Dermis microvascular lymphatic vessel endothelial cell (primary cell): ENCODE measurements at regions not wholly inside any gene's neighbourhood (a gene's known extent, or its start where the extent isn't known, plus 50 kb on each side); places are given as distances from the start of the nearest gene placed in this dataset.
"Not testable (repeated sequence)": the region's sequence is repeated elsewhere in the genome, so short reads cannot be mapped to it uniquely, and the experiment has no call there.

Experiments
- DNase-seq, 2 donors: peaks; one replicate each; pipeline versions ENCODE4 v3.0.0 to v3.0.0-alpha.2; 2010; ENCODE audit warnings: low read depth in 2 of 2

DNA sequence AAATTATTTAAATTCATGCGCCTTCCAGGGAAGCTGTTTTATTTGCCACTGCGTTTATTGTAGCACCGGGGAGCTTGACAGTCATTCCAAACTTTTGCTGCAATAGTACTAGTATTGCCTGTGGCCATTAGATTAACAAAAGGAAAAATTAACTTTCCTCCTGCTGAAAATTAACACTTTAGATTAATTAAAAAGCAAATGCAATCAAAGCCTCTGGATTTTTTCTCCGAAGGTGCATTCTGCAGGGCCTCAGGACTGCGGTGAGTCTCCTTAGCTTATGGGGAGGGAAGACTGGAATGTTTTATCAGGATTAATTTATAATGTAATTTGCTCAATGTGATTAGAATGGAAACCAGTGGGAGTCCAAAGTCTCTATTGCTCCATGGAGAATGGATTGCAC, 456.4 kb upstream of the CFAP20DC start:
- DNase-seq: no peak

DNA sequence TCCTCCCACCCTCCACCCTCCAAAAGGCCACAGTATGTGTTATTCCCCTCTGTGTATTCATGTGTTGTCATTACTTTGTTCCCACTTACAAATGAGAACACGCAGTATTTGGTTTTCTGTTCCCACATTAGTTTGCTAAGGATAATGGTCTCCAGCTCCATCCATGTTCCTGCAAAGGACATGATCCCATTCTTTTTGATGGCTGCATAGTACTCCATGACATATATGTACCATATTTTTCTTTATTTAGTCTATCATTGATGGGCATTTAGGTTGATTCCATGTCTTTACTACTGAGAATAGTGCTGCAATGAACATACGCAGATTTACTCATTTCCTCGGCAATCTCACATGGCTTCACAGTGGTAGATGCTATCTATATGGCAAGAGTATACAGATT, 453.6 kb upstream of the CFAP20DC start:
- no peak for DNase-seq

DNA sequence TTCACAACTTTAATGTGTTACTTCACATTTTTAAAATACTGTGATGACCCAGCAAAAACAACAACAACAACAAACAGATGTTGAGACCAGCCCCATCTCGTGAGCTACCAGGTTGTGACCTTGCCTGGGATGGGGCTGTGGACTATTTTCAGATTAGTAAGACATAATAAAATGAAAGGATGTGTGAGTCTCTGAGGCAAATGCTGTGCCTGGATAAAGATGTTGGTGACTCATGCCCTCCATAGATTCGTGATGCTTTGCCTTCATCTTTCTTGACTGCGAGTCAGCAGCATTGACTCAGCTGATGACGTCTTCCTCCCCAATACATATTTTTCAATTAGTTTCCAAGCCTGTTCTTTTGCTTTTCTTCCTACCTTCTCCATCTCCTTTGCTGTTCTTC, 453.0 kb upstream of the CFAP20DC start:
- DNase-seq: no peak

DNA sequence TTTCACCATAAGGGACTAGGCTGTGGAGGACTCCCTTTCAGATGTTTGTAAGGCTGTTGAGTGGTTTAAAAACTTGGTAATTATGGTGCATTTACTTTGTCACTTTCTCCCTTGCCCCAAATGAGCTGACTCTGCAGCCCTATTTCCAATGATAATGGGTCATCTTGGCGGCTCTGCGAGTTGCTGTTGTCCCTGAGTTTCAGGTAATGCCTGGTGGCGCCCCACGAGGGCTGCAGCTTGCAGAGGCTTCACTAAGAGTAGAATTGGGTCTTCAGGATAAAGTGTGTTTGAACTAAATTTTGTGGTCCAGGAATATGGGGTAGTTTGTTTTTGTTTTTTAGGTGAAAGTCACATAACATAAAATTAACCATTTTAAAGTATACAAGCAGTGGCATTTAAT, 450.1 kb upstream of the CFAP20DC start:
- no peak for DNase-seq

DNA sequence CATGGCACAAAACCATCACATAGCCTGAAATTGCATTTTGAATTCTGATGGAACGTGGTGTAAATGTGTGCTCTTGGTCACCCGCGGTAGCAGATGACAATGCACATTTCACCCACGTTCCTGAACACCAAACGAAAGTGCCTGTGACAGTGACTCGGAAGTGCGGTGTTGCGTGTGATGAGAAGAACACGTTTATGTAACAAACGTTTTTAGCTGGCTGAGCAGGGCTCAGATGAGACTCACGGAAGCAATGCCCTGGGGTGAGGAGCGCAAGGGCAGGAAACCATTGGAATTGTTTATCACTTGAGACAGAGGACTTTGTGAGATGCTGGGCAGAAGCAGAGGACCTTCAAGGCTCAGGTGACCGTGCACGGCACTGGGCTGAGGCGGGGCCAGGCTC, 449.2 kb upstream of the CFAP20DC start:
- no peak for DNase-seq

DNA sequence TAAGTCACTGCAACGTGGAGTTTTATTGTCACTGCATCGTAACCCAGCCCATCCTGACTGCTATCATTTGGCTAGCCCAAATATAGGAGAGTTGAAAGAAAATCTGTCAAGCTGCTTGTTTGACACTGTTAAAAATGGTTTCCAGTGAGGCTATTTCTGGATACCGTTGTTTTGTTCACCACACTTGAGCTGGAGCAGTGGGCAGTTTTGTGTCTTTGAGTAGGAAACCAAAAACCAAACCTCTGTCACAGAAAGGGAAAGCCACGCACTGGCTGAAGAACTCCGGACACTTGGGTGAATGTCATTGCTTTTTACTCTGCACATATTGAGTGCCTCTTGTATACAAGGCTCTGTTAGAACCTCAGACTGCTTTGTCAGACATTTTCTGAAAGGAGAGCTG, 446.4 kb upstream of the CFAP20DC start:
- DNase-seq: no peak

DNA sequence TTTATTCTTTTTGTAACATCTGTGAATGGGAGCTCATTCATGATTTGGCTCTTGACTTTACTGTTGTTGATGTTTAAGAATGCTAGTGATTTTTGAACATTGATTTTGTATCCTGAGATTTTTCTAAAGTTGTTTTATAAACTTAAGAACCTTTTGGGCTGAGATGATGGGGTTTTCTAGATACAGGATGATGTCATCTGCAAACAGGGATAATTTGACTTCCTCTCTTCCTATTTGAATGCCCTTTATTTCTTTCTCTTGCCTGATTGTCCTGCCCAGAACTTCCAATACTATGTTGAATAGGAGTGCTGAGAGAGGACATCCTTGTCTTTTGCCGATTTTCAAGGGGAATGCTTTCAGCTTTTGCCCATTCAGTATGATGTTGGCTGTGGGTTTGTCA, 445.1 kb upstream of the CFAP20DC start:
- not testable (repeated sequence) for DNase-seq

DNA sequence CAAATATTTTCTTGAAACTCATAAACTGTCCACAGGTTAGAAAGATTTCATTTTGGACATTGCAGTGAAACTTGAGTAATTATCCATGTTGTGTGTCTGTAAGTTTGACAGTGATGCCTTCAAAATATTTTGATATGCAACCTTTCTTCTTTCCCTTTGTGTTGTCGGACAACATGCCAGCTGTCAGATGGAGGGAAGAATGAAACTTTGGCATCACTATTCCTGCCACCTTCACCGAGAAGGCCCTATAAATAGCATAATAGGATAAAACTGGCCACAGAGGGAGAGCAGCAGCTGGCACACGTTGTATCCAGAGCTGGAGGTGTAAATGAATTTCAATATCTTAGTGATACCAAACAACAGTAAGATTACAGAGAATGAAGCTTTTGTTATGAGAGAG, 436.7 kb upstream of the CFAP20DC start:
- no peak for DNase-seq

DNA sequence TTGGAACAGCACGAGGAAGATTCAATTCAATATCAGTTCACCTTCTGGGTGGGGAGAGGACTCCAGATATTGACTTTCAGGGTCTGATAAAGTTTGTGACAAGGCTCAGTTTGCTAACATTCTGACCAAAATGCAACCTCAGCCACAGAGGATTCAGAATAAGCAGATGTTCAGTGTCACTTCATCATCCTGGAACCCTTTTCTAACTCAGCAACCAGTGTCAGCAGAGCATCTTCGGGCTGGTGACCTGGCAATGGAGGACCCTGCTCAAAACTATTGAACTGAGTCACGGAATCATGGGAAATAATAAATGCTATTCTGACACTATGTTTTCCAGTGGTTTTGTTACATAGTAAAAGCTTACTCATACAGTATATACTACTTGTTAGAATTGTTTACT, 433.4 kb upstream of the CFAP20DC start:
- DNase-seq: no peak

DNA sequence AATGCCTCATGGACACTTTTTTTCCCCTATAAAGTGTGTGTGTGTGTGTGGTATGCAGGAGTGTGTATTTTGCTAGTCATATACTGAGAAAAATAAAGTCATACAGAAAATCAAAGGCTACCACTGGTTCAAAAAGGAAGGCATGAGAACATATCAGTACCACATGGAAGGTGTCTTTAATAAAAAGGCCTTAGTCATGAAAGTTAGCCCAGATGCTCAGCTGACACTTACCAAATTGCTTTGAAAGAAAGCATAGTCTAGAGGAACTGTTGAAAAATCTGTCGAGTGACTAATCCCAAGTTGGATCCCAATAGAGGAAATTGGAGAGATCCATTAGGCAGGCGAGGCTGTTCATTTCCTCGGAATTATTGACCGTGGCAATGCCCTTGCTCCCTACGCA, 432.9 kb upstream of the CFAP20DC start:
- DNase-seq: no peak

DNA sequence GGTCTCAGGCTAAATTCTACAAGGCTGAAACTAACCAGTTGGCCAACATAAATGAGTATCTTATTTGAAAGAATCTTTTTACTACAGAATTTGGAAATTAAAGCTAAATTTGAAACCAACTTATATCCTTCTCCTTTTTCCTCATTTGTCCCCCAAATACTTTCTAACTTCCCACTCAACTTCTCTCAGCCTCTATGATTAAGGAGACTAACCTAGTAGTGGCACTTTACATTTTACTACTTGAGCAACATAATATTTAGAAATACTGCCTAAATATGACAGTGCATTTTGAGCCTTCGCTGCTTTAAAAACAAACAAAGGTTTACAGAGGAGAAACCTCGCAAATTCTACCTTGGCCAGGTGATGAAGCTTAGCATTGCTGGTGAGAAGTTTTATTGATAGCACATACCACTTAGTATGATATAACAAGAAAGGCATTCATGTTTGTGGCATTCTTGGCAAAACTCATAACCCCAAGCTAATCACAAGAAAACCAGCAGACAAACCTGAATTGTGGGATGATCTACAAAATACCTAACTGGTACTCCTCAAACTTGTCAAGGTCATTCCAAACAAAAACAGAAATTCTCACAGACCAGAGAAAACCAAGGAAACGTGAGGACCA, 432.1 kb upstream of the CFAP20DC start:
- DNase-seq: no peak

DNA sequence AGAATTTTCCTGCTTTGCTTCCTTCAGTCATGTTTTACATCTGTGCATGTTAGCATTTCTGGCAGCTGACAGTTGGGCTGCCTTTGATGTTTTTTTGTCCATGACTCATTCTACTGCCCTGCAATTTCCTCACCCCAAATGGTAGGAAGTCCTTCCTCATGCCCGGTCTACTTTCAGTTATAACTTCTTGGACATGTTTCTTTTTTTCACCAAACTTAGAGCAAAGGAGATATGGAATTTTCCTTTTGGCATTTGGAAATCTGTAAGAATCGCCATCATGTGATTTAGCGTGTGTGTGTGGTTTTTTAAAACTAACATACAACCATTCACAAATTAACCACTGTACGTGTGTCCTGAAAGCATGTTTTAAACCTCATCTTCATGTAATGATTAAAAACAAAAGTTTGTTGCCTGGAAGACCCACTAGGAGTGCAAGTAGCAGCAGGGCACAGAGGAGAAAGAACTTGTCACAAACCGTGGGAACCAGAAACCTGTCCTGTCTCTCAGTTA, 430.7 kb upstream of the CFAP20DC start:
- no peak for DNase-seq

DNA sequence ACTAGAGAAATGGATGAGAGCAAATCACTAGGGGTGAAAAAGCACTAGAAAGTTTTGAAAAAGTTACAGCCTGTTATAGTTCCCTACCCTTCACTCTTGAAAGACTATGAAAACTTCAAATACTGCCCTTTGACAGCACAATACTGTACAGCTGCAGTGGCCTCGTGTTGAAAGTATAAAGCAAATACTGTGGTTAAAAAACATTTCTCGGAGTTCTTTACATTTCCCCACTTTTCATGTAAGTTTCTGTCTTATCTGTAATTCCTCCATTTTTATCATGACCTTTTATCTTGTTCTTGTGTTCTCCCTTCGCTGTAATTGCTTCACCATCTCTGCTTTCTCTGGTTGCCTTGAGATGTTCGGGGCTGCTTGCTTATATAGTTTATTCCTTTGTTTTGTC, 423.8 kb upstream of the CFAP20DC start:
- DNase-seq: no peak

DNA sequence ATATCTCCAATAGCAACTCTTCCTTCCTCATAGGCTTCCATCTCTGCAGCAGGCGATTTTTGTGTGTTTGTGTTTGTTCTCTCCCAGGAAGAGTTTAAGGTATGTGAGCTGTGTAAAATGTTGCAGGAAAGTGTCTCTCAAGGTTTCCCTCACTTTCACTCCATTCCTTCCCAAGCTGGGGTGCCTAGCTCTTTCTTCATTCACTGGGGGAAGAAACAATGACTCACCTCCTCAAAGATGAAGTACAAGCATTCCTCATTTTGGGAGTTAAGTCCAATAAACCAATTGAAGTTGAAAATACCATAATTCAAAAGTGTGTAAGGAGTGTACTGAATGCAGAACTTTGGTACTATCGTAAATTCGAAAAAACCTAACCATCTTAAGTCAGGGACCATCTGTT, 422.7 kb upstream of the CFAP20DC start:
- DNase-seq: no peak

DNA sequence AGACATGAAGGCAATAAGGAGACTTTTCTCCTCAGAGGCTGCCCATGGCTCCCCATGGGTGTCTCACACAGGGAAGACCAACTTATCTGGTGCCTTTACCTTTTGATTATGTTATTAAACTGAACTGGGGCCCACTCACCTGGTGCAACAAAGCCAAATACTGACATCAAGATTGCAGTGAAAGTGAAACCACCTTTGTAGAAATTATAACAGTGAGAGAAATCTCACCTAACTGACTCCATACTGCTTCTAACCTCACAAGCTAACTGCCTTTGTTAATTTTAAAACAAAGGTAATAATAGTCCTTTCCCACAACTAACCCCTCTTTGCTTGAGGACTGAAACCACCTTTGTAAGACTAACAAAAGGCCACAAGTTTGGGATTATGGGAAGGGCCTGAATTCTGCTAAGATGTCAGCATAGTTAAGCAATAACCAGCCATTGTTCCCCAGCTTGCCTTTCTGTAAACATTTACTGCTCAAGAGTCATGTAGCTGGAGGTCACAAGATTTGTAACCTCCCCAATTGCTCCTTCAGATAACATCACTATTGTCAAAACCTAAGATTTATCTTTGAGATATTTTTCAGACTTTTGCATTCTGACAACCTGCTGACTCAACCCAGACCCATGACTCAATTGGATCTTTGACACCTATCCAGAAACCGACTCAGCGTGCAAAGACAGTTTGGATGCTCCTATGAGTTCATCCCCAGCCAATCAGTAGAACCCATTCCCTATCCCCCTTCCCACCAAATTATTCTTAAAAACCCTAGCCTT, 420.3 kb upstream of the CFAP20DC start:
- DNase-seq: no peak

DNA sequence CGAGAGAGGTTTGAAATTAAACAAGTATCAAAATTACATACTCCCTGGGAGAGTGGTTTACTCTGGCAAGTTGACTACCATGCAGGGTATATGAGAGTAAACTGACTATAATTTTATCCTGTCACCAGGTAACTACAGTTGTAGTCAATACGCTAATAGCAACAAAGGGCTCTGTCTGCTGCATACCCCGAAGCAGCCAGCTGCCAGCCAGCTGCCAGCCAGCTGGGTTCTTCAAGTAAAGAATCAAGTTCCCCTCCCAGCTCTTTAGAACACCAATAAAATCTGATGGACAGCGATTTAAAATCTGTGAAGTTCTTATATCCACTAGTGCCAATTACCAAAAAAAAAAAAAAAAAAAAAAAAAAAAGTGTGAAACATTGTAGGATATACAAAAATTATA, 417.7 kb upstream of the CFAP20DC start:
- DNase-seq: no peak

DNA sequence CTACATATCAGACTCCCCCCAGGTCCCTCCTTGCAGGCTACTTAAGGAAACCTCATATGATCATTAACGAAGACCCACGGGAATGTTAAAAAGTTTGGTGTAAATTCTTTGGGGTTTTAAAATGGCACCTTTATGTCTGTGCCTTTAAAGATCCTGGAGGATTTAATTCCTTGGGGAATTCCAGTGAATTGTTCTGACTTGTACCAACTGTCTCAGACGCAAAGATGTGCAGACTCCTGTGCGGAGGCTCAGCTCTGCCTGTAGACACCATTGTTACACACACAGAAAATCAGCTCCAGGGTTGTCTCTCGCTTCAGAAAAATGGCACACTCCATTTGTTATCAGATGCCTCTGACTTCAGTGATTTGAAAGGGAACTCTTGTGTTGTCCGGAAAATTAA, 414.4 kb upstream of the CFAP20DC start:
- DNase-seq: no peak

DNA sequence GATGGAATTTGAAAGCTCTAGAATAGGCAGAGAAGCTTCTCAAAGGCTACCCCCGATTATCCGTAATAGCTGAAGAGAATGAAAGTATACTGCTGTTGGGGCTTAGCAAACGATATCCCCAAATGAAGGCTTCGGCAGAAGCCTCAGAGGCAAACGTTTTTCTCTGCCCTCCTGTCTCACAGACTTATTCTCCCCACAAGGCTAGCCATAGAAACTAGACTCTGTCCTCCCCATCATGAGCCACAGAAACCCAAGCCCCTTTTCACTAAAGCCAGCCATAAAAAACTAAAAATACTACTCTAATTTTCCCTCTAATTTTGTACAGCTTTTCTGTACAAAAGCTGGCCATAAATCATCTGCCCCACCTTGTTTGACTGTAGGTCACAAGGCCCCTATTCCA, 413.4 kb upstream of the CFAP20DC start:
- DNase-seq: no peak

DNA sequence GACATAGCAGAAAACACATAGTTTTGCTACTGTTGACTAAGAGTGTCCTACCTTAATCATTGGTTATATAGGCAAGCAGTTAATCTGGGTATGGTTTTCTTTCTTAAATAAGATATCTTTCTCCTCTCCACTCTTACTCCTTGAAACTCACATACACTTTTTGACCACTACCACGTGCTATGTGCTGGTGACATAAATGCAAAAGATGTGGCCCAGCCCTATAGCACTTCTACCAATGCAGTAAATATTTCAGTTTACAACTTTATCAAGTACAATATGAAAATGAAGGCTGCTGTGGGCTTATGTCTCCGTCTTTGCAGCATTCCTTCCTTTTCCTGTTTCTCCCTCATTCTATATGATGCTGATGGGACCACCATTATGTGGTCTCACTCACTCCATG, 410.2 kb upstream of the CFAP20DC start:
- DNase-seq: no peak

DNA sequence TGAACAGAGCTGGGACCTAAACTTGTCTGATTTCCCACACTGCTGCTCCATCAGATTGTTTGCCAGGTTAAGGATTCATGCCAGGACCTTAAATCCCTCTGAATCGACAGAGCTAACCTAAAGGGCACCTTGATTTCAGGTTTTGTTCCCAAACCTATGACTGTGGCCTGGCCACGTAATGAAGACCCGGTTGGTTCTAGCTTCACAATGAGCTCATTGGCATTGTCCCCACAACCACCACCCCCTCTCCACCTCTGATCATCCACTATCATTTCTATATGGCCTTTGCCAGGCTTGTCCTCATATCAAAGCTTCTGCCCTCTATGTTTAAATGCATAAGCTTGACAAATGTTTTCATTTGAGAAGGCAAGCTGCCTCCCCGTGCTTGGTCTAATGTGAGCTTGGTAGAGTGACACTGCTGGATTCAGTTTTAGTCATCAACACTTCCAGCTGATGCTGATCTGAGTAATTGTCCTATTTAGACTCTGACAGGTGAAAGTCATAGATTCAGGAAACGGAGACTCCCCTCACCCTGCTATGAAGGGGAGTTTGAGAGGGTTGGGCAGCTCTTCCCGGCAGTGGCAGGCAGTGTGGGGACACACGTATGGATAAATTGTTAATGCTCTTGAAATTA, 407.1 kb upstream of the CFAP20DC start:
- DNase-seq: no peak

DNA sequence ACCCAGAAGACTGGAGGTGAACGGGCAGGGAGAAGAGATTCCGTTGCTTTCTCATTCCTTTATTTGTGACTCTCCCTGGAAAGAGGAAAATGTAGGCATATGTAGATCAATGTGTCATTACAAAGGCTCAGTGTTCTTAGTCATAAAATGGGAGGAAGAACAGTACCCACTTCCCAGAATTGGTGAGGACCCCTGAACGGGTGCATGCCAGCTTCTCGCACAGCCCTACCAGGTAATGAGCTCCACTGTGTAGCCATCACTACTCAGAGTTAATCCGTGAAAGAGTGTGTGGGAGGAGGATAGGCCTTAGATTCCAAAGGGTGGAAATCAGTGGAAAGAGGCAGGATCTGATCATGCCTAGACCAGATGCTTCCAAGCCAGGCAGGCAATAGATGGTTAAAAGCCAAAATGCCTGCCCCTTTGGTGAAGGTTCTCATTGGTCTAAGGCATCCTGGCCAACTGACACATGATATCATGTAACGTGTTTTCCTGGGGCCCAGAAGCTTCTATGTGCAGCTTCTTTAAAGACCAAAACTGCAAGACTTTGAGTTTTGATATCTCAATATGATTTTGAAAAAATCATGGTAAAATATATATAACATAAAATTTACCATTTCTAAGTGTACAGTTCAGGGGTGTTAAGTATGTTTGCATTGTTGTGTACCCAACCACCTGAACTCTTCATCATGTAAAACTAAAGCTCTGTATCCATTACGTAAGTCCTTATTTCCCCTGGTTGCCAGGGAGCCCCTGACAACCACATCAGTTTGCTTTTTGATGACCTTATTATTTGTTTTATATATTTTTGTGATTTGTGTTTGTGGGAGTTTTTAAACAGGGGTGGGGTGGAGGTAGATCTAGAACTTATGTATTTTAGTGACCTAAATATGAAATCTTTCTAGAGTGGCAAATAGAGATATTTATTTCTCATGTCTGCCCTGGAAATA, 402.2 kb upstream of the CFAP20DC start:
- no peak for DNase-seq
